H1 (cell line): ENCODE measurements at regions not wholly inside any gene's neighbourhood (a gene's known extent, or its start where the extent isn't known, plus 50 kb on each side); places are given as distances from the start of the nearest gene placed in this dataset.

Experiments
- CTCF ChIA-PET: fragments of 300-600 bp; sonication (Branson Sonifier 250); formaldehyde crosslinking; loops from one replicate; lab custom pipeline; 2021; ENCODE audit not compliant: partially characterized antibody; lab: Charles Lee
- POLR2A ChIA-PET: fragments of 300-600 bp; sonication (Branson Sonifier 250); formaldehyde crosslinking; loops from one replicate; lab custom pipeline; 2021; ENCODE audit warnings: inconsistent platforms; ENCODE audit not compliant: partially characterized antibody; lab: Charles Lee
- DNase-seq, 2 experiments: peaks; one replicate each; pipeline versions ENCODE4 v3.0.0 to v3.0.0-alpha.2; 2010 to 2022; ENCODE audit warnings: low spot score in 2 of 2, low read depth in 1 of 2, mixed read lengths in 1 of 2
- FAIRE-seq: peaks from 2 replicates; lab custom pipeline; 2011; peaks lifted over from hg19 to GRCh38; lab: Jason Lieb, UNC
- H2AFZ ChIP-seq: 2 replicates; pipeline ENCODE4 v1.8.1; 2012; ENCODE audit warnings: low read length, inconsistent platforms
- H2AK5ac ChIP-seq: 2 replicates; pipeline ENCODE4 v1.6.1; 2013; ENCODE audit warnings: low read depth, low read length
- H2BK120ac ChIP-seq: replicated peaks from 2 replicates; pipeline ENCODE3; 2013; ENCODE audit warnings: low read depth, low read length, inconsistent platforms
- H2BK12ac ChIP-seq: 2 replicates; pipeline ENCODE4 v1.6.1; 2013; ENCODE audit warnings: low read depth, low read length
- H2BK15ac ChIP-seq: 2 replicates; pipeline ENCODE4 v1.6.1; 2013; ENCODE audit warnings: low read length
- H2BK20ac ChIP-seq: 2 replicates; pipeline ENCODE4 v1.6.1; 2013; ENCODE audit warnings: low read length
- H2BK5ac ChIP-seq: 2 replicates; pipeline ENCODE4 v1.6.1; 2013; ENCODE audit warnings: low read depth, low read length
- H3K14ac ChIP-seq: 2 replicates; pipeline ENCODE4 v1.6.1; 2013; ENCODE audit warnings: inconsistent platforms; ENCODE audit not compliant: insufficient read length
- H3K18ac ChIP-seq: 2 replicates; pipeline ENCODE4 v1.6.1; 2013; ENCODE audit warnings: low read length; ENCODE audit errors: extremely low read depth
- H3K23ac ChIP-seq: 2 replicates; pipeline ENCODE4 v1.6.1; 2013; ENCODE audit warnings: inconsistent platforms; ENCODE audit not compliant: insufficient read length
- H3K23me2 ChIP-seq: 2 replicates; pipeline ENCODE4 v1.6.1; 2013; ENCODE audit warnings: low read depth, low read length
- H3K27ac ChIP-seq: 2 replicates; pipeline ENCODE4 v1.6.1; 2011; ENCODE audit warnings: low read depth, low read length, inconsistent platforms
- H3K27me3 ChIP-seq, 4 experiments: replicated peaks in 1 of 4; 1 replicate in 1 of 4; 2 replicates in 3 of 4; pipeline versions ENCODE4 v1.6.1 to v1.8.1; 2011 to 2013; ENCODE audit warnings: low read length in 3 of 4, mild to moderate bottlenecking in 3 of 4, inconsistent platforms in 2 of 4, mixed read lengths in 2 of 4, moderate library complexity in 1 of 4; ENCODE audit not compliant: control insufficient read depth in 3 of 4, insufficient read depth in 3 of 4; ENCODE audit errors: extremely low read depth in 1 of 4
- H3K36me3 ChIP-seq, 4 experiments: 2 replicates each; pipeline versions ENCODE4 v1.6.1 to v1.8.1; 2011 to 2013; ENCODE audit warnings: mild to moderate bottlenecking in 4 of 4, low read length in 3 of 4, moderate library complexity in 2 of 4, control low read depth in 1 of 4, inconsistent platforms in 1 of 4; ENCODE audit not compliant: insufficient read depth in 4 of 4, control insufficient read depth in 2 of 4
- H3K4ac ChIP-seq: replicated peaks from 2 replicates; pipeline ENCODE3; 2013; ENCODE audit warnings: low read length, low read depth, mixed read lengths, inconsistent platforms; ENCODE audit not compliant: insufficient read length
- H3K4me1 ChIP-seq, 4 experiments: replicated peaks in 1 of 4; 1 replicate in 1 of 4; 2 replicates in 3 of 4; pipeline versions ENCODE4 v1.6.1 to v1.8.1; 2011 to 2013; ENCODE audit warnings: low read length in 3 of 4, inconsistent platforms in 2 of 4, mixed read lengths in 1 of 4; ENCODE audit not compliant: insufficient read depth in 4 of 4, control insufficient read depth in 3 of 4
- H3K4me2 ChIP-seq, 2 experiments: 2 replicates each; pipeline versions ENCODE4 v1.6.1 to v1.8.1; 2011 to 2013; ENCODE audit warnings: low read depth in 2 of 2, low read length in 2 of 2, control low read depth in 1 of 2, inconsistent platforms in 1 of 2, mild to moderate bottlenecking in 1 of 2; ENCODE audit not compliant: insufficient read depth in 1 of 2
- H3K4me3 ChIP-seq, 4 experiments: fragments of 200-600, 300-600 bp in 1 of 4; sonication (generic), shearing (Covaris generic), sonication (Bioruptor Twin) in 1 of 4; 2 replicates each; pipeline versions ENCODE4 v1.5.1 to v1.8.1; 2011 to 2016; ENCODE audit warnings: low read length in 4 of 4, low read depth in 3 of 4, control low read depth in 2 of 4, inconsistent platforms in 2 of 4, mild to moderate bottlenecking in 2 of 4, mixed read lengths in 1 of 4, moderate library complexity in 1 of 4; ENCODE audit not compliant: insufficient read depth in 2 of 4; ENCODE audit errors: extremely low read depth in 1 of 4
- H3K56ac ChIP-seq: replicated peaks from 2 replicates; pipeline ENCODE3; 2013; ENCODE audit warnings: low read depth, mild to moderate bottlenecking, mixed read lengths, low read length, inconsistent platforms; ENCODE audit not compliant: insufficient read length
- H3K79me1 ChIP-seq: 2 replicates; pipeline ENCODE4 v1.6.1; 2013; ENCODE audit warnings: low read depth, low read length, control low read depth
- H3K79me2 ChIP-seq, 2 experiments: 2 replicates each; pipeline versions ENCODE4 v1.6.1 to v1.8.1; 2012 to 2013; ENCODE audit warnings: low read length in 2 of 2, mild to moderate bottlenecking in 2 of 2, inconsistent platforms in 1 of 2; ENCODE audit not compliant: insufficient read depth in 2 of 2, control insufficient read depth in 1 of 2
- H3K9ac ChIP-seq, 4 experiments: replicated peaks in 1 of 4; 1 replicate in 1 of 4; 2 replicates in 3 of 4; pipeline versions ENCODE4 v1.6.1 to v1.8.1; 2011 to 2013; ENCODE audit warnings: low read depth in 3 of 4, low read length in 3 of 4, control low read depth in 2 of 4, mild to moderate bottlenecking in 2 of 4, moderate library complexity in 2 of 4, inconsistent platforms in 1 of 4; ENCODE audit errors: extremely low read depth in 1 of 4
- H3K9me3 ChIP-seq, 2 experiments: 2 replicates each; pipeline versions ENCODE4 v1.6.1 to v1.8.1; 2012 to 2013; ENCODE audit warnings: mild to moderate bottlenecking in 2 of 2, moderate library complexity in 2 of 2, control low read depth in 1 of 2, inconsistent platforms in 1 of 2, low read depth in 1 of 2, low read length in 1 of 2, mixed read lengths in 1 of 2; ENCODE audit not compliant: insufficient read depth in 2 of 2
- H4K20me1 ChIP-seq, 2 experiments: replicated peaks in 1 of 2; 2 replicates each; pipeline versions ENCODE3 to v1.8.1; 2011 to 2013; ENCODE audit warnings: inconsistent platforms in 2 of 2, low read length in 2 of 2, mild to moderate bottlenecking in 1 of 2; ENCODE audit not compliant: insufficient read depth in 2 of 2, control insufficient read depth in 1 of 2
- H4K5ac ChIP-seq: 2 replicates; pipeline ENCODE4 v1.6.1; 2013; ENCODE audit warnings: low read length, low read depth, mixed read lengths, inconsistent platforms; ENCODE audit not compliant: insufficient read length
- H4K8ac ChIP-seq: 2 replicates; pipeline ENCODE4 v1.8.0; 2013; ENCODE audit warnings: mild to moderate bottlenecking, moderate library complexity, low read length, inconsistent platforms; ENCODE audit not compliant: insufficient read depth; ENCODE audit errors: extremely low read depth
- H4K91ac ChIP-seq: replicated peaks from 2 replicates; pipeline ENCODE3; 2013; ENCODE audit warnings: low read length, mixed read lengths, inconsistent platforms; ENCODE audit not compliant: insufficient read length
- CBX5 ChIP-seq: fragments of 300-800, 300-1000 bp; sonication (generic); IDR thresholded peaks from 2 replicates; pipeline ENCODE4 v1.7.1; 2016; ENCODE audit warnings: antibody characterized with exemption, low read length, low read depth
- CTCF ChIP-seq, 3 experiments: IDR thresholded peaks; 1 replicate in 2 of 3; 2 replicates in 1 of 3; pipeline versions ENCODE4 v1.5.1 to v1.6.1; 2011; ENCODE audit warnings: low read length in 3 of 3, mild to moderate bottlenecking in 3 of 3, inconsistent platforms in 2 of 3, low read depth in 1 of 3, moderate library complexity in 1 of 3; ENCODE audit not compliant: insufficient read depth in 1 of 3; ENCODE audit errors: control extremely low read depth in 1 of 3
- EGR1 ChIP-seq: IDR thresholded peaks from 2 replicates; pipeline ENCODE4 v1.6.1; 2011; ENCODE audit warnings: low read depth, low read length, borderline replicate concordance
- EP300 ChIP-seq, 2 experiments: IDR thresholded peaks; 1 replicate in 1 of 2; 2 replicates in 1 of 2; pipeline ENCODE4 v1.6.1; 2011 to 2012; ENCODE audit warnings: low read depth in 2 of 2, low read length in 2 of 2, mild to moderate bottlenecking in 2 of 2, borderline replicate concordance in 1 of 2, inconsistent platforms in 1 of 2, moderate library complexity in 1 of 2
- GABPA ChIP-seq: IDR thresholded peaks from 2 replicates; pipeline ENCODE4 v1.6.1; 2011; ENCODE audit warnings: mild to moderate bottlenecking, low read length, moderate library complexity, borderline replicate concordance; ENCODE audit not compliant: insufficient read depth
- MAFK ChIP-seq: IDR thresholded peaks from 2 replicates; pipeline ENCODE4 v1.6.1; 2012; ENCODE audit warnings: low read depth, mild to moderate bottlenecking, improper control_type of control experiment, low read length
- MAX ChIP-seq: IDR thresholded peaks from 2 replicates; pipeline ENCODE4 v1.6.1; 2012; ENCODE audit warnings: inconsistent platforms
- NRF1 ChIP-seq: IDR thresholded peaks from 2 replicates; pipeline ENCODE4 v1.6.1; 2011; ENCODE audit warnings: mild to moderate bottlenecking, low read depth, low read length, improper control_type of control experiment
- RAD21 ChIP-seq, 2 experiments: IDR thresholded peaks in 1 of 2; conservative IDR thresholded peaks in 1 of 2; 2 replicates each; pipeline ENCODE4 v1.6.1; 2011; ENCODE audit warnings: low read depth in 2 of 2, low read length in 2 of 2, improper control_type of control experiment in 1 of 2, inconsistent platforms in 1 of 2, mild to moderate bottlenecking in 1 of 2, moderate library complexity in 1 of 2
- RFX5 ChIP-seq: IDR thresholded peaks from 2 replicates; pipeline ENCODE4 v1.6.1; 2011; ENCODE audit warnings: low read depth, low read length, improper control_type of control experiment, borderline replicate concordance
- WGBS, 2 experiments: shearing (Covaris generic) in 1 of 2; methylation state at CpG; one replicate each; pipeline versions ENCODE4 v1.1.6 to v1.1.7; 2013 to 2015; ENCODE audit warnings: low lambda C conversion rate in 2 of 2, mixed read lengths in 2 of 2, inconsistent platforms in 1 of 2, low coverage in 1 of 2, missing lambda C conversion rate in 1 of 2; ENCODE audit not compliant: insufficient replicate concordance in 2 of 2, insufficient coverage in 1 of 2, insufficient read length in 1 of 2; ENCODE audit errors: extremely low coverage in 1 of 2, missing lambda C conversion rate in 1 of 2; 5-methylcytosine and 5-hydroxymethylcytosine counted together

- H3K23me2 ChIP-seq, result peaks cover 5% of the 10 kb centered on the region; the same call in 1 of the 2 replicates
- H3K4me3 ChIP-seq, result no peak overlapping the region
- no peak overlapping the region for H3K4me2 ChIP-seq
- H3K9me3 ChIP-seq, result no peaks in the 10 kb centered on the region
- no peak overlapping the region for H2BK20ac ChIP-seq
- ChIA-PET POLR2A (no interaction called here), CTCF (interaction anchor here (0.9 to 3.3 kb wide), 2 partner anchors 8 to 83 kb away, joined by 5 to 18 read pairs; no protein-coding TSS in a partner anchor)
- 82% methylated on average over 4 of the region's 4 CpGs; no CpG with 5 or more reads in 1 of the 2 experiments for WGBS, 2 experiments
- H3K79me1 ChIP-seq, result no peaks in the 10 kb centered on the region
- H2BK15ac ChIP-seq, result no peak overlapping the region
- no peak overlapping the region for H2BK12ac ChIP-seq
- H3K56ac ChIP-seq, result no peak overlapping the region
- no peak overlapping the region for H3K4ac ChIP-seq
- no peaks in the 10 kb centered on the region for H4K20me1 ChIP-seq
- DNase-seq, result no peak
- H3K27ac ChIP-seq, result no peak overlapping the region
- H3K36me3 ChIP-seq, result no peaks in the 10 kb centered on the region
- no peak overlapping the region for H4K5ac ChIP-seq
- H3K4me1 ChIP-seq, result no peaks in the 10 kb centered on the region
- no peak overlapping the region for H2BK120ac ChIP-seq
- H3K14ac ChIP-seq, result no peak overlapping the region
- no peak overlapping the region for H3K18ac ChIP-seq
- no peak overlapping the region for H2AFZ ChIP-seq
- H3K79me2 ChIP-seq, result no peaks in the 10 kb centered on the region
- FAIRE-seq, result no peak
- H4K91ac ChIP-seq, result no peak overlapping the region
- no peak overlapping the region for H2AK5ac ChIP-seq
- no peak overlapping the region; the same call in 1 of the 2 replicates for H4K8ac ChIP-seq
- no peak overlapping the region for H3K23ac ChIP-seq
- H3K9ac ChIP-seq, result no peak overlapping the region
- H3K27me3 ChIP-seq, result no peaks in the 10 kb centered on the region
- no peak overlapping the region for H2BK5ac ChIP-seq
- TF ChIP-seq NRF1 (no peak), RAD21 (IDR thresholded peaks at IDR 0.05 in 1 of 2, conservative IDR thresholded peaks at IDR 0.05 in 1 of 2; ENCODE audit: low read depth in 2 of 2, low read length in 2 of 2) (no peak), EGR1 (no peak), MAFK (no peak), MAX (no peak), GABPA (no peak), EP300 (IDR thresholded peaks at IDR 0.05; ENCODE audit: borderline replicate concordance in 1 of 2, low read depth in 2 of 2, low read length in 2 of 2) (no peak), CBX5 (no peak), CTCF (IDR thresholded peaks at IDR 0.05; ENCODE audit: control extremely low read depth in 1 of 3, insufficient read depth in 1 of 3, low read depth in 1 of 3, low read length in 3 of 3) (no peak), RFX5 (no peak)
These were observed 81.7 kb upstream of the TOX2 start for GRCh38 chr20:43832961-43833360.
